ENCODE measurements at regions not wholly inside any gene's neighbourhood (a gene's known extent, or its start where the extent isn't known, plus 50 kb on each side); places are given as distances from the start of the nearest gene placed in this dataset.

DNA sequence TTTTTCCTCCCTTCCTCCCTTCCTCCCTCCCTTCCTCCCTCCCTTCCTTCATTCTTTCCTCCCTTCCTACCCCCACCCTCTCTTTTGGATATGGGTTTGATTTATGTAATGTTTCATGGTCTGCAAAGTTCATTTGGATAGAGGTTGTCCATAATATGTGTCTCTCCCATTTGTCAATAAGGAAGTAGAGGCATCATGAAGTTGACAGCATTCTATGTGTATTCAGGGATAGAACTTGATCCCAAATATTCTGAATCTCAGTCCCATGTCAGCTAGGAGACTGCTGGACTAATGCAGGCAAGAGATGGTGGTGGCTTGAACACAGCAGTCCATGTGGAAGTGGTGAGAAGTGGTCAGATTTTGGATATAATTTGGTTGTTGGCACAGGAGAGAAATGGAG is 90.7 kb upstream of the SLC6A6 start:
- no peak for DNase-seq (ENCODE audit: low spot score)

DNA sequence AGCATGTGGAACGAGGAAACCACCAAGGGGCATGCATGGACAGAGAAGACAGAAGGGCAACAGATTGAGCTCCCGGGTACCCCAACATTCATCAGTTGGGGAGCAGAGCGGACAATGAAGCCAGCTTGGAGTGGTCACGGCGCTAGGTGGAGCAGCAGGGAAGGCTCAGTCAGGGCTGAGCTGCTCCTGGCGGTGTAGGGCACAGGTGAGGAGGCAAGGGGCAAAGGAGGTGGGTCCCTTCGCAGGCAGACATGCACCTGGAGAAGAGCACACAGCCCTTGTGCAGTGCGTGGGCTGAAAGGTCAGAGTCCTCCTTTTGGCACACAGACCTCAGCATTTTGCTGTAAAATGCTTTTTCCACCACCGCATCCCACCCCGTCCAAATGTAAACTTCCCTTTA is 90.0 kb upstream of the SLC6A6 start:
- no peak for DNase-seq (ENCODE audit: low spot score)

DNA sequence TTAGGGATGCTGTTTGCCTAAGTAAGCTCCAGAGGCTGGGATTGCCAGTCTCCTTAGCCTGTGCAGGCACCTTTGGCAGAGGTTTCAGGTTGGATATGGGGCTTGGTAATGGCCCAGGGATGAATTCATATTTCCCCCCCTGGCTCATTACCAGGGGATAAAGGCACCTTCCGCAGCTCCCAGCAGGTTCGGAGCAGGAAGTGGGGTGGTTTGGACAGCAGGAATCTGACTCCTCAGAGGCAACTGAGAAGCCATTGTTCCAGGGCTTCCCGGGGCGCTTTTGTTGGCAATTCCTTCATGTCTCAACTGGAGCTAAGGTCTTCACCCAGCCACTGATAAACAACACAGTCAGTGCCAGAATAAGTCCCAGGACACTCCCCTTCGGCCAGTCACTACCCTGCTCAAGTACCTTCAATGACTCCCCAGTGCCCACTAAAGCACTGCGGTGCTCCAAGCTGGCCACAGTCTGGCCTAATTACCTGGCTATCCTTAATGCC is 85.3 kb upstream of the SLC6A6 start:
- DNase-seq (ENCODE audit: low spot score): no peak

DNA sequence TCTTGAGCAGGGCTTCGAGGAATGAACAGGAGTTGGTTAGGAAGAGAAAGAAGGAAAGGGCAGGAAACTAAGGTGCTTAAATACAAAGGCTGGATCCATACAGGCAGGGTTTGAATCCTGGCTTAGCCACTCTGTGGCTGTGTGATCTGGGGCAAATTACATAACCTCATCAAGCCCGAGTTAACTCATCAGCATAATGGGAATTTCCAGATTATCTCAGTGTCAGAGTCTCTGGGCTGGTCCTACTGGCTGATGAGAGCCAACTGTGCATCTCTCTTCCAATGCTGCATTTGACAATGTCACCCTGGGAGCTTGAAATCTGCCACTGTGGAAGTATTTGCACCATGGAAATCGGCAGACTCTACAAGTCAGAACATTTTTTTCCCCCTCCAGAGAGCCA is 83.8 kb upstream of the SLC6A6 start:
- no peak for DNase-seq (ENCODE audit: low spot score)

DNA sequence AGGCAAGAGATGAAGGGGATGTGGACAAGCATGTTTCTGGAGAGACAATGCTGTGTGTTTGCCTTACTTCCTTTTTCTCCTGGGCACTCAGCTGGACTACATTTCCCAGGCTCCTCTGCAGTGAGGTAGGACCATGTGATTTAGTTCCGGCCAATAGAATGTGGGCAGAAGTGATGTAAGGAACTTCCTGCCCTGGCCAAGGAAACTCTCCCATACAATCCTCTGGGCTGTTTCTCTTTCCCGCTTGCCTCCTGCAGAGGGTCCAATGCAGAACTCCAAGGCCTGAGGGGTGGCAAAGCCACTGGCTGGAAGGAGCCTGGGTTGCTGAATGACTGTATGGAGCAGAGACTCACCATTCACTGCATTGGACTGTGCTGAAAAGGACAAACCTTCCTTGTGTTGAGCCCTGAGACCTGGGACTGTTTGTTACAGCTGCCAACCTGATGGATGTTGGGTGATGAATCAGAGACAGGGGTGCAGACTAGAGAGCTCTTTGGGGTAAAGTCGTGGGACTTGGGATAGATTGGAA is 82.7 kb upstream of the SLC6A6 start:
- no peak for DNase-seq (ENCODE audit: low spot score)

DNA sequence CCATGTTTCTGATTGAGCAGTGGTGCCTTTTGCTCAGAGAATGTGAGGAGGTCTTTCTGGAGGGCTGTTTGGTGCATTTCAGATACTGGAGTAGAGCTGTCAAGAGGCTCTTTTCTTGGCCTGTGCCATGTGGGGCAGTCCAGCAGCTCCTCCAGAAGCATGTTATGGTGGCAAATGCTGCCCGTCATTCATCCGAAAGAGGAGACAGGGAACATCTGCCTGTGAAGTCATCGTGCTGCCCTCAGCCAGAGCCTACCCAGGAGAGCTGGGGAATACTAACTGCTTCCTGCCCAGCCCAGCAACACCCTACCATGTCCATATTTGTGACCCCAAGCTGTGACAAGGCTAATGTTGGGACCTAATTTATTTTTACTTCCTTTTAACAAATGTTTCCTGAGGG is 82.2 kb upstream of the SLC6A6 start:
- DNase-seq (ENCODE audit: low spot score): no peak

DNA sequence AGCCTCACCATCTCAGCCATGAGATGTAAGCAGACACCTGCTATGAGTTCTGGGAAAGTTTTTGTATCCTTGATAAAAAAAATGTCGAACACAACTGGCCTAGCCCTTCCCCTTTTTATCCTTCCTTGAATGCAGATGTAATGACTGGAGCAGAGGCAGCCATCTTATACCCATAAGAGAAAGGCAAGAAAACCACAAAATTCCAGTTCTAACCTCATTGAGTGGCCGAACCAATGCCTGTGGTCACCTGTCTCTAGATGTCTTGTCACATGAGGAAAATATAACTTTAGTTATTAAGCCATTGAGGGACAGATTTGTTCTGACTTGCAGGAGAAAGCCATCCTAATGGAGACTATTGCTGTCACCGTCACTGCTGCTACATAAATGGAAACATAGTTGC is 80.4 kb upstream of the SLC6A6 start:
- no peak for DNase-seq (ENCODE audit: low spot score)

DNA sequence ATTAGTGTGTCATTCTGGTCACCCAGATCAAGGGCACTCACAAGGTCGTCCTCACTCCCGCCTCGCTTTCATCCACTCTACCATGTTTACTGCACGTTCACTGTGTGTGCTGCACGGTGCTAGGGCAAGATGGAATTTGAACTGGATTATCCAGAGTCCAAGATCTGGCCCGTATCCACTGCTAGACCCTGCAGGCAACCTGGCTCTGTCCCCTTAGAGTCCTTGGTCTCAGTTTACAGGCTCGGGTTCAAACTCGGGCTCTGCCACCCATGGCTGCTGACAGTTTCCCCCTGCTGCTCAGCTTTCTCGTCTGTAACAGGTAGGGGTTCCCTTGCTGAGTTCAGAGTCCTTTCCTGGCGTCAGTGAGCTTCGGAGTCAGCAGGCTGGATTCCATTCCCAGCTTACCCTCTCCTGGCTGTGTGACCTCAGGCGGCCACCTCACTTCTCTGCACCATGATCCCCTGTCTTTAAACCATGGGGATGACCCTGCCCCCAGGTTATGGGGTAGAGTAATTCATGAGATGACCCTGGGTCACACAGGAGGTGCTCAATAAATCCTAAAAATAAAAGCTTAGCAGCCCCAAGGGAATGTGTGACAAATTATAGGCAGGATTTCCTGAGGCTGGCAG is 79.6 kb upstream of the SLC6A6 start:
- DNase-seq (ENCODE audit: low spot score): no peak

DNA sequence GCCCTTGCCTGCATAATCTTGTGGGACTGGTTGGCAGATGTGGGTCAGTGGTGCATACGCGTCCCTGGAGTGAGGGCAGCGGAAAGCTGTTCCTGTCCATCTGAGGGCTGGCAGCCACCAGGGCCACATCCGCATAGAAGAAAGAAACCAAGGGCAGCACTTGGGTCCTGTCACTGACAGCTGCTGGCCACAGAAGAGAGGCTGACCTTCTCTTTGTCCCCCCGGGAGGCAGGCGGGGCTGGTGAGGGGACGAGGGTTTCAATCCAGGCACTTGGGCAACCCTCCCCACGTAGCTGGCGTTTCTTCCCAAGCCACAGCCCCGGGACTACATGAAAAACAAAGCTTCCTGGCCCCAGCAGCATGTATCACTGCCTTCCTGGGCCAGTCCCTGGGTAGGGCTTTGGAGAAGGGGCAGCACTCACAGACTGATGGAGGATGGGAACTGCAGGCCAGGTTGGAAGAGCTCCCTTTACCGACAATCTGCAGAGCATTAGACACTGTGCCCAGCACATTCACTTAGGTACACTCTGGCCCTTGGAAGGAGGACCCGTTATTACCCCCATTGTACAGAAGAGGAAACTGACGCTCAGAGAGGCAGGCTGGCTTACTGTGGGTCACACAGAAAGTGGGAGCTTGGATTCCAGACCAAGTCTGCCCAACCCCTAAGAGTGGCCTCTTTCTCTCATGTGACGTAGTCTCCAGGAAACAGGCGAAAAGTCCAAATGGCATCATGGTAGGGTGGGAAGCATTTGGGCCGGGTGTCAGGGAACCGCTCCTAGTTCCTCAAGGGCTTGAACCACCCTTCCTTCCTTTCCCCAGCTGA is 78.8 kb upstream of the SLC6A6 start:
- DNase-seq (ENCODE audit: low spot score): no peak

DNA sequence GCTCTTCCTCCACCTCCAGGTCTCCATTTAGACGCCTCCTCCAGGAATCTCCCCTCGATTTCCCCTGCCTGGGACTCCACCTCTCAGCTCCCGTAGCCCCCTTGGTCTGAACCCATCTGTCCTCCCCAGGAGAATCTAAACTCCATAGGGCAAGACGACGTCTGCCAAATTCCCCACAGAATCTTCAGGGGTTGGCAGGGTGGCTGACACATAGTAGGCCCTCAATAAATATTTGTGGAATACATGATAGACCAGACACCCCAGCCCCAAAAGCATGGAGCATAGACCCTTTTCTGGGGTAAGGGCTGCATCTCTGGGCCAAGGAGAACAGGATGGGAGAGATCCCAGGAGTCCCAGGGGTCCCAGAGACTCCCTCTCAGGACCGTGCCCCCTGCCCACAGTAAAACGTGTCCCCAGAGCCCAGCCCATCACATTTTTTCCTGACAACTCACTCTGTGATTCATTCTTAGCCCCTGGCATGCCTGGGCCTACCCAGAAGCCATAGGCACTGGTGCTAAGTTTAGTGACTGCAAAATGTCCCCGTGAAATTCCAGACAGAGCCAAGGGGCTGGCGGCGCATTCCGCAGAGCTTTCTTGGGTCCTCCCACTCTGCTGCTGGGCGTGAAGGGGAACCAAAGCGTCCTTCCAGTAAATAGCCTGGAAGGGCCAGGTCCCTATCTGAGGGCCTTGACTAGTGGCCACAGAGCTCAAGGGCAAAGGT is 78.0 kb upstream of the SLC6A6 start:
- no peak for DNase-seq (ENCODE audit: low spot score)

DNA sequence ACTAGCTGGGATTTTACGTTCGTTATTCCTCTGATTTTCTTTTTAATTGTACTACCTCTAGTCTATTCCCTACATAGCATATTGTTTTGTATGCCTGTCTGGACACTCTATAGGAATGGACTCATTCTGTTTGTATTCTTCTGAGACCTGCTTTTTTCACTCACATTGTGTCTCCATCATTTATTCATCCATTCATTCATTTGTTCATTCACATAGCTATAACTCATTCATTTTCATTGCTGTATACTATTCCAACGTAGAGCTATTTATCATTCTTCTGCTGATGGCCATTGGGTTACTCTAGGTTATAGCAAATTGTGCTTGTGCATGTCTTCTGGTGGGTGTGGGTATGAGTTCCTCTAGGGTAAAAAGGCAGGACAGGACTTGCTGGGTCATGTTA is 74.0 kb upstream of the SLC6A6 start:
- no peak for DNase-seq (ENCODE audit: low spot score)

DNA sequence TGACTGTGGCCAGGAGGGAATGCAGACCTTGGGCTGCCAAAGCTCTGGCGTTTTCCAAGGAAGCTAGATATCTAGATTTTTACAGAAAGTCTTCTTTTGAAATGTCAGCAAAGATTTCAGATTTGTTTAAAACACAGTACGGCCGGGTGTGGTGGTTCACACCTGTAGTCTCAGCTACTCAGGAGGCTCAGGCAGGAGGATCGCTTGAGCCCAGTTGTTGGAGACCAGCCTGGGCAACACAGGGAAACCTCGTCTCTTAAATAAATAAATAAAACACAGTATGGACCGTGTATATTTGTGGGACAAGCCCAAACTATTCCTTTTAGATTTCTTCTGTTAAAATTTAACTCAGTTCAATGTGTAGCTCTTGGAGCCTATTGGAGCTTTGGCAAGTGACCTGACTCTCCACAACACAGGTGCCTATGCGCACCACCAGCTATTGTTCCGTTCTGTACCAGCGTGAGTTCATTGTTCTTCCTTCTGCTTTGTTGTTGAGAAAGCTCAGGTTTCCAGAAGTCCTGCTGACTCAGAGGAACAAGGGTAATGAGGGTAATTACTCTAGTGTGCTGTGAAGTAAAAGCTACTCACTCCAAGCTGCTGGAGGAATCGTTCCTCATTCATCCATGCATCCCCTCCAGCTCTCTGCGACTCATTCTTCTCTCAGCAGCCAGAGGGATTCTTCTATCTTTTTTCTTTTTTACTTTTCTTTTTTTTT is 73.1 kb upstream of the SLC6A6 start:
- no peak for DNase-seq (ENCODE audit: low spot score)

DNA sequence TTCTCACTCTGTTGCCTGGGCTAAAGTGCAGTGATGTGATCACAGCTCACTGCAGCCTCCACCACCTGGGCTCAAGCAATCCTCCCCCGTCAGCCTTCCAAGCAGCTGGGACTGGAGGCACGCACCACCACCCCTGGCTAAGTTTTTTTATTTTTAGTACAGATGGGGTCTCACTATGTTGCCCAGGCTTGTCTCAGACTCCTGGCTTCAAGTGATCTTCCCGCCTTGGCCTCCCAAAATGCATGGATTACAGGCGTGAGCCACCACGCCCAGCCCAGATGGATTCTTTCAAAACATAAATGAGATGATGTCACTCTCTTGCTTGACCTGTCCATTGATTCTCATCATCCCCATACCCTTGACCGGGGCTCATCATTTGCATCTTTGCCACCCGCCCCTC is 72.6 kb upstream of the SLC6A6 start:
- no peak for DNase-seq (ENCODE audit: low spot score)

DNA sequence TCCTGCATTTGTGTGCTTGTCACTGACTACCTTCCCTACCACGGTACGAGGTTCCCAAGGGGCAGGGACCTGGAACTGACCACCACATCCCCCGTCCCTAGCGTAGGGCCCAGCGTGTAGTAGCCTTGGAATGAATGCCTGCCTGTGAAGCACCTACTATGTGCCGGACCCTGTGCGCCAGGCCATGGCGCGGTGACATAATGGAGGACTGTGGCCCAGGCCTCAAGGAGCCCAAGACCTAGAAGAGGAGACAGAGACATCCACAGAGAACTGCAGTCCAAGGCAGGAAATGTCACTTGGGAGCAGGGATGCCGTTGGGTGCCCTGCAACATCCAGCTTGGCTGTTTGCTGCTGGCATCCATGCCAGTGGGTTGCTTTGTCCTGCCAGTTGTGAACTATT is 71.9 kb upstream of the SLC6A6 start:
- DNase-seq (ENCODE audit: low spot score): no peak

DNA sequence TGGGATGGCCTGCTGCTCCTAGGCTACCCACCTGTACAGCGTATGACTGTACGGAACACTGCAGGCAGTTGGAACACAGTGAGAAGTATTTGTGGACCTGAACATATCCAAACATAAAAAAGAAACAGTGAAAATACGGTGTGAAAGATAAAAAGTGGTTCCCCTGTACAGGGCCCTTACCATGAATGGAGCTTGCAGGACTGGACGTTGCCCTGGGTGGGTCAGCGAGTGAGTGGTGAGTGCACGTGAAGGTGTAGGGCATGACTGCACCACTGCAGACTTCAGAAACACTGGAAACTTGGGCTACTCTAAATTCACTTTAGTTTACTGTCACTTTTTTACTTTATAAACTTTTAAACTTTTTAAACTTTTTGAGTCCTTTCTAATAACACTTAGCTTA is 71.2 kb upstream of the SLC6A6 start:
- DNase-seq (ENCODE audit: low spot score): no peak

DNA sequence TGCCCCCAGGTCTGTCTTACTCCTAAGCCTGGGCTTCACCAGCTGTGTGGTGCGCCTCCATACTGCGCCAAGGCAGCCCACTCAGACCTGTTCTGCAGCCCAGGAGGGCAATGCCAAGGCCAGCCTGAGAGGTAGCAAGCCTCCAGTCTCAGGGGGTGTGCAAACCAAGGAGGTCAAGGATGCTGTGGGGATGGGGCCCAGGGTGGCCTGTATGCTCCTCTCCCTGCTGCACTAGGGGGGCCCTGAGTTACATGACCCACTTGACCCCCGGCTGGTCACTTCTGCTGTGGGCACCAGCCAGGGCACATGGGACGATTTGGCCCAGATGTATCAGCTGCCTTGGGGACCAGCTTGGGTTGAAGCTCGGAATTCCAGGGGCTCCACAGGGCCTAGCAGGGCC is 70.0 kb upstream of the SLC6A6 start:
- no peak for DNase-seq (ENCODE audit: low spot score)

DNA sequence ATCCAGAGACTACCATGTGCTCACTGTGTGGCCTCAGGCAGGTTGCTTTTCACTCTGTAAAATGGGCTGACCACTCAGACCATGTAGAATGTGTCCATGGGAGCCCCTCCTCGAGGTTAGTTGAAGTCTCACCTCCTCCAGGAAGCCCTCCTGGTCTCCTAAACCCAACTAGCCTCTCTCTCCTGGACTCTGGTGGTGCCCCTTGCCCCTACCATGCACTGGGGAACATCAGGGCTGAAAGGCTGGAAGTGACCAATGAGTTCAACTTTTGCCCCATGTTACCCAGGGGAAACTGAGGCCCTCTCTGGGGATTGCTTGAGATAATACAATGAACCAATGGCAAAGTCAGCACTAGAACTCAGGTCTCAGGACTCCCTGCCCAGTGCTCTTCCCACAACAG is 69.2 kb upstream of the SLC6A6 start:
- DNase-seq (ENCODE audit: low spot score): no peak

DNA sequence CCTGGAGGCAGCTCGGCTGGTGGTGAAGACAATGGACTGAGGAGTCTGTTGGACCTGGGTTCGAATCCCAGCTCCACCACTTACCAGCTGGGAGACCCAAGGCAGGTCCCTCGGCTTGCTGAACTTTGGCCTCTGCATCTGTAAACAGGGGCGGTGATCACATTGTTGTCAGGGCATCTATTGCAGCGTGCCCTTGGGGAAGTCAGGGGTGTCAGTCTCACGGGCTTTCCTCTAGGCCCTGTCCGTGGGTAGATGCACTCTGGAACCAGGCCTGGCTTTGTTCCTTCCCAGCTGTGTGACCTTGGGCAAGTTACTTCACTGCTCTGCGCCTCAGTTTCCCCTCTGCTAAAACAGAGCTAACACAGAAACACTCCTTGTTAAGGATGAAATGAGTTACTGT is 68.8 kb upstream of the SLC6A6 start:
- no peak for DNase-seq (ENCODE audit: low spot score)

DNA sequence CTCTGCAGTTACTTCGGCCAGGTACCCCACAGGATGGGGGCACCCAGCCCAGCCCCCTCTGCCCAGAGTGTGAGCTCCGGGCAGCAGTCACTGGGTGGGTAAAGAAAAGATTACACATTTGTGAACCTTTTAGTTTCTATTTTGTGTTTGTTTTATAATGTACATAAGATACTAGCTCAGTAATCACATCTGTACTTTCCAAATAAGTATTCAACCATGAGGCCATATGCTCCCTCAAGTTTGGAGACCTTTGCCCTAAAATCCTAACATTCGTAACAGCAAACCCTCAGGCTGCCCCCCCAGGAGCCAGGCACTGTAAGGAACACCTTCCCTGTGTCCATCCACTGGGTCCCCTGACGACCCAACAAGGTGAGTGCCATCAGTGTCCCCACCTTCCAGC is 68.3 kb upstream of the SLC6A6 start:
- no peak for DNase-seq (ENCODE audit: low spot score)

DNA sequence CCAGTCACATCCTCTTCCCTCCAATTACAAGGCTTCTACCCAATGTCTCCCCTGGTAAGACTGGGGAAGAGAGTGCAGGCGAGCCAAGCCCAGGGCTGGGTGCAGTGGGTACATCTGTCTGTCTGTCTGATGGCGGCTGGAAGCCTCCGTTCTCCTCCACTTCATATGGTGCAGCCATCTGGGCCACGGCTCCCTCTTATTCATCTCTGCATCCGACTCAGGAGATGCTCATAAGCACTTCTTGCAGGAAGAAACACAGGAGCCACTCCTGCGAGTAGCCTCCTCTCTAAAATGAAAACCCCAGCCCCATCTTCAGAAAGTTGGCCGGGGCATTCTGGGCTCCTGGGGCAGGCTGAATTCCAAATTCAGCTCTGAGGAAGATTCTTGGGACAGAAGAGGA is 67.5 kb upstream of the SLC6A6 start:
- DNase-seq (ENCODE audit: low spot score): no peak

DNA sequence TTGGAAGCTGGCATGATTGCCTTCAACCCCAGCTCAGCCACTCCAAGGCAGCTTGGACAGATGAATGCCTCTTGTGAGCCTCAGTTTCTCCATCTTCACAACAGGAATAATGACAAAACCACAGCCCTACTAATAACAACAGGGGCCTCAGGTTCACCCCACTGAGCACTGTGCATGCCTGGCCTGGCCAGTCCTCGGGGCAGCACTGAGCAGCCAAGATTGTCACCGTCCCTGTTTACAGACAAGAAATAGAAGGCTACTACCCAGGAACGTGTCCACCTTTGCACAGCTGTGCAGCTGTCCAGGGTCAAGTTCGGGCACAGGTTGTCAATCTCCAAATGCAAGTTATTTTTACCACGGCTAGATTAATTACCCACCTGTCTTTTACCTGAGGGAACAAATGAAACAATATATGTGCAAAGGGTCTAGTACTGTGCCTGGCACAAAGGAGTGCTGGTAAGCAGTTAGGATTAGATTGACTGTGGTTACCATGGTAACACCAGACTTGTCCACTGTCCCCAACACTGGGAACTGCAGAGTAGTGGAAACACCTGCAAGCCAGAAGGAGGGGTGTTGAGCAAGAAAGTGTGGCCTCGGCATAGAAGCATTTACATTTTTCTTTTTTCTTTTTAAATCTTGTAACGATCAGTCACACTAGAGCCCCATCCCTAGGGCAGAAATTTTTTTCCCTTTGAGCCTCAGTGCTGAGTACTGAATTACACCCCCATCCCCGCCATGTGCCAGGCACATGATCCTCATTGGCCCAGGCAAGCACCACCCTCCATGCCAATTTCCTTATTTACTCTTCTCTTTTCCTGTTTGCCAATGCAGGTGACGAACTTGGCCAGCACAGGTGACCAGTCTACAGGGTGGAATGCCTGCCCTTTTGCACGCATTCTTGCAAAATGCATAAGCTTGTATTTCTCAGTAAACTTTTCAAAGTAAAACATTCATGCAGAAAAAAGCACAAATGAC is 66.3 kb upstream of the SLC6A6 start:
- no peak for DNase-seq (ENCODE audit: low spot score)

Measured in CD4-positive, alpha-beta T cell treated with Interleukin-2 at 100 ng/mL for 4 hours (primary cell).